Gastroesophageal sphincter (tissue), 4 donors: ENCODE measurements at regions not wholly inside any gene's neighbourhood (a gene's known extent, or its start where the extent isn't known, plus 50 kb on each side); places are given as distances from the start of the nearest gene placed in this dataset.
A peak's percentile ranks its signal among the peaks of the same experiment; 100 is the strongest.

ENCODE experiments used
- ATAC-seq: fragments of 150-250 bp; one replicate; pipeline ENCODE4 v1.9.1; 2016; ENCODE audit warnings: mild to moderate bottlenecking, moderate library complexity
- H3K27ac ChIP-seq, 4 donors: fragments of 200-600 bp; sonication (generic) in 3 of 4; 1 replicate in 3 of 4; 2 replicates in 1 of 4; pipeline ENCODE4 v1.5.1; 2016 to 2019
- H3K27me3 ChIP-seq: fragments of 200-600 bp; sonication (generic); one replicate; pipeline ENCODE4 v1.5.1; 2019
- H3K36me3 ChIP-seq, 2 donors: fragments of 200-600 bp; sonication (generic); one replicate each; pipeline ENCODE4 v1.5.1; 2019; ENCODE audit warnings: control low read depth in 1 of 2
- H3K4me1 ChIP-seq, 3 donors: fragments of 200-600 bp; sonication (generic); 1 replicate in 2 of 3; 2 replicates in 1 of 3; pipeline ENCODE4 v1.5.1; 2016 to 2019; ENCODE audit warnings: control low read depth in 2 of 3
- H3K4me3 ChIP-seq, 2 donors: fragments of 200-600 bp; sonication (generic); one replicate each; pipeline ENCODE4 v1.5.1; 2019; ENCODE audit warnings: mild to moderate bottlenecking in 1 of 2, moderate library complexity in 1 of 2
- H3K9me3 ChIP-seq, 3 donors: fragments of 200-600 bp; sonication (generic); one replicate each; pipeline ENCODE4 v1.5.1; 2017 to 2019; ENCODE audit warnings: control low read depth in 2 of 3
- EP300 ChIP-seq: sonication (generic); formaldehyde crosslinking; IDR thresholded peaks from one replicate; pipeline ENCODE4 v1.6.1; 2017; ENCODE audit warnings: antibody characterized with exemption, mild to moderate bottlenecking
- POLR2A ChIP-seq, 2 donors: fragments of 450-650 bp; IDR thresholded peaks; one replicate each; pipeline ENCODE4 v1.6.1; 2017; ENCODE audit warnings: antibody characterized with exemption in 2 of 2, mild to moderate bottlenecking in 2 of 2, moderate library complexity in 1 of 2
- POLR2AphosphoS5 ChIP-seq: sonication (generic); formaldehyde crosslinking; IDR thresholded peaks from one replicate; pipeline ENCODE4 v1.6.1; 2017; ENCODE audit warnings: antibody characterized with exemption
- WGBS, 2 donors: methylation state at CpG; one replicate each; pipeline ENCODE4 v1.1.5; 2018; ENCODE audit warnings: low coverage in 1 of 2; 5-methylcytosine and 5-hydroxymethylcytosine counted together
- TF ChIP-seq, protein P1 (sequence below), 4 experiments: fragments of 200-600 bp in 2 of 4; fragments of 450-650 bp in 2 of 4; sonication (generic) in 1 of 4; IDR thresholded peaks; one replicate each; pipeline ENCODE4 v1.5.1; 2017 to 2019; ENCODE audit warnings: antibody characterized with exemption in 4 of 4, mild to moderate bottlenecking in 2 of 4, moderate library complexity in 2 of 4

DNA sequence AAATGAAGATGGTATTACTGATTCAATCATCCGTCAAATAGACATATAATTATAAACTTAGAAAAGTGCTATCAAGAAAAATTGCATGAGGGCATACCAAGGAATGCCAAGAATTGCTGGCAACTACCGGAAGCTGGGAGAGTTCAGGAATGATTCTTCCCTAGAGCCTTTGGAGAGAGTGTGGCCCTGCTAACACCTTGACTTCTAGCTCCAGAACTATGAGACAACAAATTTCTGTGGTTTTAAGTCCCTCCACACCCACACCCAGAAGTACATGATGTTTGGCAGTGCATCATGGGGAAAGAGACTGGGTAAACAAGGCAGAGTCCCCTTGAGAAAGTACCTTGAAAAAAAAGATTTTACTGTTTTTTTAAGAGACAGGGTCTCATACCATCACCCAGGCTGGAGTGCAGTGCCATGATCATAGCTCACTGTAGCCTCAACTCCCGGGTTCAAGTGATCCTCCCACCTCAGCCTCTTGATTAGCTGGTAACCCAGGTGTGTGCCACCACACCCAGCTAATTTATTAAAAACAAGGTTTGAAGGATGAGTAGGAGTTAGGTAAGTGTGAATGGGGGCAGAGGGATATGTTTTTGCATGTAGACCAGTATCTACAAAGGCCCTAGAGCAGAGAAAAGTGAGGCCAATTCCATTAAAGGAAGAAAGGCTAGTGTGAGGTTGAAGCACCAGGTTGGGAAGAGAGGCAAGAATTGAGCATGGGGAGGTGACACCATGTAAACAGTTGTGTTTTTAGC, 53.1 kb downstream of the GSX2 start:
- H3K27ac ChIP-seq = no peak overlapping the region
- H3K27me3 ChIP-seq = peaks cover 24% of the 10 kb centered on the region
- TF ChIP-seq, protein P1, sequence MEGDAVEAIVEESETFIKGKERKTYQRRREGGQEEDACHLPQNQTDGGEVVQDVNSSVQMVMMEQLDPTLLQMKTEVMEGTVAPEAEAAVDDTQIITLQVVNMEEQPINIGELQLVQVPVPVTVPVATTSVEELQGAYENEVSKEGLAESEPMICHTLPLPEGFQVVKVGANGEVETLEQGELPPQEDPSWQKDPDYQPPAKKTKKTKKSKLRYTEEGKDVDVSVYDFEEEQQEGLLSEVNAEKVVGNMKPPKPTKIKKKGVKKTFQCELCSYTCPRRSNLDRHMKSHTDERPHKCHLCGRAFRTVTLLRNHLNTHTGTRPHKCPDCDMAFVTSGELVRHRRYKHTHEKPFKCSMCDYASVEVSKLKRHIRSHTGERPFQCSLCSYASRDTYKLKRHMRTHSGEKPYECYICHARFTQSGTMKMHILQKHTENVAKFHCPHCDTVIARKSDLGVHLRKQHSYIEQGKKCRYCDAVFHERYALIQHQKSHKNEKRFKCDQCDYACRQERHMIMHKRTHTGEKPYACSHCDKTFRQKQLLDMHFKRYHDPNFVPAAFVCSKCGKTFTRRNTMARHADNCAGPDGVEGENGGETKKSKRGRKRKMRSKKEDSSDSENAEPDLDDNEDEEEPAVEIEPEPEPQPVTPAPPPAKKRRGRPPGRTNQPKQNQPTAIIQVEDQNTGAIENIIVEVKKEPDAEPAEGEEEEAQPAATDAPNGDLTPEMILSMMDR (IDR thresholded peaks at IDR 0.05) = no peak
- no peak for TF ChIP-seq POLR2A (IDR thresholded peaks at IDR 0.05)
- no peaks in the 10 kb centered on the region for H3K4me1 ChIP-seq
- H3K4me3 ChIP-seq = no peak overlapping the region
- 27 to 73% methylated on average over 1 to 3 of the region's 3 CpGs for WGBS, 2 donors
- no peaks in the 10 kb centered on the region for H3K36me3 ChIP-seq
- peak; percentile 13 for ATAC-seq
- no peaks in the 10 kb centered on the region for H3K9me3 ChIP-seq

DNA sequence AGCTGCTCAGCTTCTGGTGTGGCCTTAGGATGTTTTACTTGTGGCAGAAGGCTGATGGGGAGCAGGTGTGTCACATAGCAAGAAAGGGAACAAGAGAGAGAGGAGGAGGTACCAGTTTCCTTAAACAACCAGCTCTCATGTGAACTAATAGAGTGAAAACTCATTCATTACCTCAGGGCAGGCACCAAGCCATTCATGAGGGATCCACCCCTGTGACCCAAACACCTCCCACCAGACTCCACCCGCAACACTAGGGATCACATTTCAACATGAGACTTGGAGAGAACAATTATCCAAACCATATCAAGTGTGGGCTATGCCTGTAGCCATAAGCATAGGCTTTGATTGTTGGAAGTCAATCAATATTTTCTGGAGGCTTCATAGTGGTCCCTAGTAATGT, 56.0 kb downstream of the GSX2 start:
- Histone ChIP-seq H3K27ac (no peak overlapping the region), H3K27me3 (peaks cover 10% of the 10 kb centered on the region), H3K9me3 (peaks cover 0 to 19% (median 0%) of the 10 kb centered on the region in 3 donors), H3K4me1 (no peaks in the 10 kb centered on the region), H3K4me3 (no peak overlapping the region), H3K36me3 (no peaks in the 10 kb centered on the region)
- 80% methylated on average over 1 of the region's 1 CpG; no CpG with 5 or more reads in 1 of the 2 donors for WGBS, 2 donors
- TF ChIP-seq POLR2A (IDR thresholded peaks at IDR 0.05) (no peak), EP300 (no peak), POLR2AphosphoS5 (no peak)
- TF ChIP-seq, protein P1 (IDR thresholded peaks at IDR 0.05) = no peak
- no peak for ATAC-seq

DNA sequence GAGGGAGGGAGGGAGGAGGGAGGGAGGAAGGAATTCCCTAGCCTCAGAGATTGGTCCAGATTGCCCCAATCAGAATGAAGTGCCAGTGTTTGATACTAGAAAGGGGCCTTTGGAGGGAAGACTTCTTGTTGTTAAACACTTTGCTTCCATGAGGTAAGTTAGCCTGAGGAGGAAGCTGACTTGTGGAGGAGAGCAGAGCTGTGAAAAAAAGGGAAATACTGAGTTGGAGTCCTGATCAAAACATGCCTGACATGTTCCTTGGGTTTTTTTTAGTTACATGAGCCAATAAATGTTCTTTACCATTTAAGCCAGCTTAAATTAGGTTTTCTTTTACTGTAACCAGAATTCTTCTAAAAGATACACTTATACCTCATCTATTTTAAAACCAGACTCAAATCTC, 57.6 kb downstream of the GSX2 start:
- TF ChIP-seq POLR2AphosphoS5 = no peak
- TF ChIP-seq, protein P1 (IDR thresholded peaks at IDR 0.05) = no peak
- TF ChIP-seq POLR2A (IDR thresholded peaks at IDR 0.05) = no peak
- TF ChIP-seq EP300 = no peak
- H3K4me1 ChIP-seq = no peaks in the 10 kb centered on the region
- H3K9me3 ChIP-seq = peaks cover 0 to 22% (median 0%) of the 10 kb centered on the region in 3 donors
- H3K27ac ChIP-seq = no peak overlapping the region
- no peaks in the 10 kb centered on the region for H3K36me3 ChIP-seq
- ATAC-seq = no peak
- H3K4me3 ChIP-seq = no peak overlapping the region
- no peaks in the 10 kb centered on the region for H3K27me3 ChIP-seq

DNA sequence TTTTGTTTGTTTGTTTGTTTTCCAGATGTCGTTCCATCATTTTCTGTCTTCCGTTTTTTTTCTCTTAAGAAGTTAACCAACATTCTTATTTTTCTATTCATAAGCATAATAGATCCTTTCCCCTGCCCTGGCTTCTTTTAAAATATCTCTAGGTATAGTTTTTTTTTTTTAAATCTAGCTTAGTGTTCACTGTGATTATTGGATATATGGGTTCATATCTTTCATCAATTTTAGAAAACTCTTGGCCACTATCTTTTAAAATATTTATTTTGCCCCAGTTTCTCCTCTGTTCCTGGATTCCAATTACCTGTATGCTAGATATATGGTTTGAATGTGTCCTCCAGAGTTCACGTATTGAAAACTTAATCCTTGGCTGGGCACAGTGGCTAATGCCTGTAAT, 59.6 kb downstream of the GSX2 start:
- no peak for ATAC-seq
- H3K27ac ChIP-seq = no peak overlapping the region
- TF ChIP-seq, protein P1 (IDR thresholded peaks at IDR 0.05) = no peak
- TF ChIP-seq POLR2AphosphoS5 = no peak
- TF ChIP-seq EP300 = no peak
- TF ChIP-seq POLR2A (IDR thresholded peaks at IDR 0.05) = no peak
- peaks cover 0 to 22% (median 0%) of the 10 kb centered on the region in 3 donors for H3K9me3 ChIP-seq
- H3K27me3 ChIP-seq = no peaks in the 10 kb centered on the region
- no peak overlapping the region for H3K4me3 ChIP-seq
- no peaks in the 10 kb centered on the region for H3K36me3 ChIP-seq
- no peaks in the 10 kb centered on the region for H3K4me1 ChIP-seq
- 63 to 67% methylated on average over 3 of the region's 3 CpGs for WGBS, 2 donors

DNA sequence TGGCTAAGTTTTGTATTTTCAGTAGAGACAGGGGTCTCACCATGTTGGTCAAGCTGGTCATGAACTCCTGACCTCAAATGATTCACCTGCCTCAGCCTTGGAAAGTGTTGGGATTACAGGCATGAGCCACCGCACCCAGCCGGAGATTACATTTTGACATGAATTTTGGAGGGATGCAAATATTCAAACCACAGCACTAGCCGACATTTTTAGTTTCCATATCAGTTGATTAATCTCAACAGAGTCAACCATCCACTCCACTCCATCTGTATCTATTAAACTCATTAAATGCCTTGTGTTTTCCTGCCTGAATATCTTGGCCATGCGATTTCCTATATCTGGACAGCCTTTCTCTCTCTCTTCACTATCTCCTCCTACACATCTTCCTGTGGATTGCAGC, 64.1 kb upstream of the PDGFRA start:
- H3K27me3 ChIP-seq = no peaks in the 10 kb centered on the region
- peaks cover 0 to 12% (median 0%) of the 10 kb centered on the region in 3 donors for H3K9me3 ChIP-seq
- 87 to 94% methylated on average over 4 of the region's 4 CpGs for WGBS, 2 donors
- ATAC-seq = no peak
- TF ChIP-seq POLR2A (IDR thresholded peaks at IDR 0.05) = no peak
- TF ChIP-seq EP300 = no peak
- TF ChIP-seq, protein P1 (IDR thresholded peaks at IDR 0.05) = no peak
- H3K4me3 ChIP-seq = no peak overlapping the region
- H3K27ac ChIP-seq = no peak overlapping the region
- no peaks in the 10 kb centered on the region for H3K36me3 ChIP-seq
- H3K4me1 ChIP-seq = no peaks in the 10 kb centered on the region
